Heart left ventricle (tissue), 13 donors: ENCODE measurements at regions not wholly inside any gene's neighbourhood (a gene's known extent, or its start where the extent isn't known, plus 50 kb on each side); places are given as distances from the start of the nearest gene placed in this dataset.

Source experiments
- CTCF ChIP-seq, 12 donors: fragments of 200-600 bp; sonication (generic) in 4 of 12; IDR thresholded peaks; one replicate each; pipeline versions ENCODE4 v1.5.0 to v1.8.0; 2018 to 2022; ENCODE audit warnings: antibody characterized with exemption in 12 of 12, mild to moderate bottlenecking in 5 of 12
- POLR2A ChIP-seq, 2 donors: fragments of 450-650 bp; IDR thresholded peaks; one replicate each; pipeline ENCODE4 v1.6.1; 2017; ENCODE audit warnings: antibody characterized with exemption in 2 of 2, mild to moderate bottlenecking in 2 of 2, moderate library complexity in 2 of 2
- donor health status: ischemic (EF 13 %, LVEDD 7.1; RV severe dilation, severe dysfunction).
- donor health status: DM: no; HTN: yes; CAD: no.
- donor health status: DM: no; HTN: no; CAD: no.
- donor health status: ischemic (EF 25% LVEDD 6.9; RV normal size, moderate dysfunction).
- donor health status: ischemic (EF 25% LVEDD 5.7; RV mildly dilated, moderate dysfunction).
- donor health status: ischemic (EF 35%, LVEDD 5.7; RV mildly dilated, moderate dysfunction).
- donor health status: nonischemic (EF 11% LVEDD 7.7; RV severe dilation, severe dysfunction).
- donor health status: DM: yes; HTN: yes; CAD: no.
- donor health status: PGD.
- donor health status: ischemic (EF 29% LVEDD 5.4; RV normal size, mild dysfunction).
- donor health status: nonischemic (EF 23%, LVEDD 6.1; RV moderate dilation, normal function).

- TF ChIP-seq CTCF (IDR thresholded peaks at IDR 0.05) (no peak), POLR2A (IDR thresholded peaks at IDR 0.05) (no peak)
These were observed 60.4 kb upstream of the FAM83B start for GRCh38 chr6:54786154-54786553.
